ENCODE measurements at regions not wholly inside any gene's neighbourhood (a gene's known extent, or its start where the extent isn't known, plus 50 kb on each side); places are given as distances from the start of the nearest gene placed in this dataset.

DNA sequence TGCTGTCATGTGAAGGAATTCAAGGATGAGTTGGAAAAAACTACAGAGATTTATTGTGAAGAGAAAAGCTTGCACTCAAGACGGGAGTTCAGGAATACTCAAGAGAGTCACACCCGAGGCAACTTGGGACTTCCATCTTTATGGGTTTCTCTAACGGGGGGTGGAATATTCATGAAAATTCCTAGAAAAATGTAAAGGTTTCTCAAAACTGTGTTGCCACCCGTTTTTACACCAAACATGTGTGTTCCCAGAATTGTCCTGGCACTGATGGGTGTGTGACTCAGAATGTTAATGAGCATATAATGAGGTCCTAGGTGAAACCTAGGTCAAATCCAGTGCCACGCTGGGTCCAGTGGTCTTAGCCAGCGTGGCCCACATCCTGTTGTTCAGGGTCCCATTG, 381.5 kb downstream of the CDH26 start:
- no peaks in the 10 kb centered on the region for H3K36me3 ChIP-seq (ENCODE audit: control insufficient read depth, insufficient read depth, low read length)
- no peak overlapping the region for H3K4me3 ChIP-seq (ENCODE audit: insufficient read depth, low read depth, low read length, poor library complexity, severe bottlenecking)
- no peaks in the 10 kb centered on the region for H3K27me3 ChIP-seq (replicated peaks; ENCODE audit: control insufficient read depth, insufficient read depth, low read length, poor library complexity, severe bottlenecking)
- DNase-seq = no peak
- H3K9me3 ChIP-seq (ENCODE audit: control insufficient read depth, low read length) = no peaks in the 10 kb centered on the region
- no peaks in the 10 kb centered on the region for H3K4me1 ChIP-seq (ENCODE audit: control insufficient read depth, insufficient read depth, low read length, poor library complexity, severe bottlenecking)
- no peak overlapping the region for H3K27ac ChIP-seq (ENCODE audit: insufficient read depth, low read length, poor library complexity, severe bottlenecking)

DNA sequence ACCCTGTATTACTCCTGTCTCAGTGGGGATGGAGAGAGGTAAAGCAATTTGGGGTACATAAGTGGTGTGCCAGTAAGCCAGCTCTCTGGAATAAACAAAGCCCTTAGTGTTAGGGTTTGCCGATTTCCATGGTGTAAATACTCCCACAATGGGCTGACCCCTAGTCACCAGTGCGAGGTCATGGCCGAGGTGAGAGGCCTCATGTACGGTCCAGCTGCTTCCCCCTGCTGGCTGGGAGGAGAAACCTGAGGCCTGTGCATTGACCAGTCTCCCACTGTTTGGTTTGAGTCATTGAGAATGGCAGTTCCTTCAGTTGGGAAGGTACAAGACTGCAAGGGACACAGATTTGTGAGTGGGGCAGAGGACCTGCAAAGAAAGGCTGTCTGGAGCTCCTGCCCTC, 382.0 kb downstream of the CDH26 start:
- H3K36me3 ChIP-seq (ENCODE audit: control insufficient read depth, insufficient read depth, low read length) = no peaks in the 10 kb centered on the region
- no peak overlapping the region for H3K4me3 ChIP-seq (ENCODE audit: insufficient read depth, low read depth, low read length, poor library complexity, severe bottlenecking)
- H3K9me3 ChIP-seq (ENCODE audit: control insufficient read depth, low read length) = no peaks in the 10 kb centered on the region
- H3K27ac ChIP-seq (ENCODE audit: insufficient read depth, low read length, poor library complexity, severe bottlenecking) = no peak overlapping the region
- H3K27me3 ChIP-seq (replicated peaks; ENCODE audit: control insufficient read depth, insufficient read depth, low read length, poor library complexity, severe bottlenecking) = no peaks in the 10 kb centered on the region
- no peaks in the 10 kb centered on the region for H3K4me1 ChIP-seq (ENCODE audit: control insufficient read depth, insufficient read depth, low read length, poor library complexity, severe bottlenecking)
- DNase-seq = no peak

DNA sequence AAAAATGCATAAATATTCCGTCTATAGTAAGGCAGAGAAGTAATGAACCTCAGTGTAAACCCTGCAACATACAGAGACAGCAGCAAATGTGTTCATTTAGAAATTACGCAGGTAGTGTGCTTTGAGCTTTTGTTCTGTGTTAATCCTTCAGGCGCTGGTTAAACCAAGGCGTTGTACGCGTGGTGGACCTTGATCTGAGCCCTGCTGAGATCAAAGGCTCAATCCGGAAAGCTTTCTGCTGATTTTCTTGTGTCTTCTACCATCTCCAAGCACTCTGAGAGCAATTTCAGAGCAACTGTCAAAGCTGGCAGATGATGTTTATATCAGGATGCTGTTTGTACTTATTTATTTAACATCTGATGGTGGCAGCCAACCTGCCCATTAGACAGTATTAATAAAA, 382.8 kb downstream of the CDH26 start:
- no peaks in the 10 kb centered on the region for H3K4me1 ChIP-seq (ENCODE audit: control insufficient read depth, insufficient read depth, low read length, poor library complexity, severe bottlenecking)
- no peak overlapping the region for H3K4me3 ChIP-seq (ENCODE audit: insufficient read depth, low read depth, low read length, poor library complexity, severe bottlenecking)
- H3K27me3 ChIP-seq (replicated peaks; ENCODE audit: control insufficient read depth, insufficient read depth, low read length, poor library complexity, severe bottlenecking) = no peaks in the 10 kb centered on the region
- H3K27ac ChIP-seq (ENCODE audit: insufficient read depth, low read length, poor library complexity, severe bottlenecking) = no peak overlapping the region
- no peak for DNase-seq
- no peaks in the 10 kb centered on the region for H3K36me3 ChIP-seq (ENCODE audit: control insufficient read depth, insufficient read depth, low read length)
- H3K9me3 ChIP-seq (ENCODE audit: control insufficient read depth, low read length) = no peaks in the 10 kb centered on the region

DNA sequence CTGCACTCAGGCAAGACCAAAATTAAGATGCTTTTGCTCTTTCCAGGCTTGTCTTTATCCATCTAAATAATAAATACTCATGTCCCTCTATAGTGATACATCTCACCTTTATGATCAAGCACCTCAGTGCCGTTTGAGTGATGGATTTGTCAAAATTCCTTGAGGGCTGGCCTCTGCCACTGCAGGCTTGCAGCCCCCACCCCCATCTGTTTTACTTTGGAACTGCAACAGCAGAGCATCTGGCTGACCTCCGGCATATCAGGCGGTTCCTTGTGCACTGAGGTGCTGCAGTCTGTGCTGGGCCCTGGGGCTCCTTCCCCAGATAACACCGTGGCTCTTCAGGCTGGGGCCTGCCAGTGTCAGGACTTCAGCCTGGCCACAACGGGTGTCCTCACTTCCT, 386.9 kb downstream of the CDH26 start:
- Histone ChIP-seq H3K27ac (ENCODE audit: insufficient read depth, low read length, poor library complexity, severe bottlenecking) (no peak overlapping the region), H3K4me1 (ENCODE audit: control insufficient read depth, insufficient read depth, low read length, poor library complexity, severe bottlenecking) (no peaks in the 10 kb centered on the region), H3K9me3 (ENCODE audit: control insufficient read depth, low read length) (no peaks in the 10 kb centered on the region), H3K36me3 (ENCODE audit: control insufficient read depth, insufficient read depth, low read length) (no peaks in the 10 kb centered on the region), H3K4me3 (ENCODE audit: insufficient read depth, low read depth, low read length, poor library complexity, severe bottlenecking) (no peak overlapping the region), H3K27me3 (replicated peaks; ENCODE audit: control insufficient read depth, insufficient read depth, low read length, poor library complexity, severe bottlenecking) (no peaks in the 10 kb centered on the region)
- no peak for DNase-seq

DNA sequence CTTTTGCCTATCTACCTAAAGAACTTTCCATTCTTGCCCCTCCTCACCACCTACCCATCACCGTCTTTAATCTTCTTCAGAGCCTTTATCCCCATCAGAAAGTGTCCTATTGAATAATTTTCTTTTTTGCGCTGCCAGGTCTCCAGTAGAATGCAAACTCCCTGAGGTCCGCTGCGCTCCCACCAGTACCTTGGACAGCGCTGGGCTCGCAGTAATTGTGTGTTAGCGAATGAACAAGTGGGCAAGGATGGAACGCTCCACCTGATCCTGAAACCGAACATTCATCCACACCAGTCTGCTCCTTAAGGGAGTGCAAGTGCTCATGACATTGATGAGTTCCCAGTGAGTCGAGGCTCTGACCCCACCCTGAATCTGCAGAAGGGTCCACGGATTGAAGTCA, 391.2 kb downstream of the CDH26 start:
- no peaks in the 10 kb centered on the region for H3K4me1 ChIP-seq (ENCODE audit: control insufficient read depth, insufficient read depth, low read length, poor library complexity, severe bottlenecking)
- H3K27ac ChIP-seq (ENCODE audit: insufficient read depth, low read length, poor library complexity, severe bottlenecking) = no peak overlapping the region
- no peaks in the 10 kb centered on the region for H3K27me3 ChIP-seq (replicated peaks; ENCODE audit: control insufficient read depth, insufficient read depth, low read length, poor library complexity, severe bottlenecking)
- H3K9me3 ChIP-seq (ENCODE audit: control insufficient read depth, low read length) = no peaks in the 10 kb centered on the region
- no peaks in the 10 kb centered on the region for H3K36me3 ChIP-seq (ENCODE audit: control insufficient read depth, insufficient read depth, low read length)
- DNase-seq = no peak
- H3K4me3 ChIP-seq (ENCODE audit: insufficient read depth, low read depth, low read length, poor library complexity, severe bottlenecking) = no peak overlapping the region

DNA sequence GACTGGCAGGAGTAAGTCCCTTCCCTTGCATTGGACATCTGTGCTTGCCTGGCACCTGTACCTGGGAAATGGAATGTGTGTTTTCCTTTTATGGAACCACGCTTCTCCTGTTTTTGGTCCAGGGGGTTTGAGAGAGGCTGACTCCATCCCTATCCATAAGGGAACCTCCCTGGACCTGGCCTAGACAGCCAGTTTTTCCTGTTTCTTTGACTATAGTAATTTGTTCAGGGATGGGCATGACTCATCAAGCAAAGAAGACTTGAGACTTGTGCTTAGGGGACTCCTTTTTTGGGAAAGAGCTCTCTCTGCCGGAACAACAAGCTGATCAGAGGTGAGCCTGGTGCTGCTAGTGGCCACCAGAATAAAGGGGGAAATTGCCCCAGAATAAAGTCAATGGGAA, 393.8 kb downstream of the CDH26 start:
- no peak for DNase-seq
- Histone ChIP-seq H3K36me3 (ENCODE audit: control insufficient read depth, insufficient read depth, low read length) (no peaks in the 10 kb centered on the region), H3K27ac (ENCODE audit: insufficient read depth, low read length, poor library complexity, severe bottlenecking) (no peak overlapping the region), H3K27me3 (replicated peaks; ENCODE audit: control insufficient read depth, insufficient read depth, low read length, poor library complexity, severe bottlenecking) (no peaks in the 10 kb centered on the region), H3K9me3 (ENCODE audit: control insufficient read depth, low read length) (no peaks in the 10 kb centered on the region), H3K4me1 (ENCODE audit: control insufficient read depth, insufficient read depth, low read length, poor library complexity, severe bottlenecking) (no peaks in the 10 kb centered on the region), H3K4me3 (ENCODE audit: insufficient read depth, low read depth, low read length, poor library complexity, severe bottlenecking) (no peak overlapping the region)

DNA sequence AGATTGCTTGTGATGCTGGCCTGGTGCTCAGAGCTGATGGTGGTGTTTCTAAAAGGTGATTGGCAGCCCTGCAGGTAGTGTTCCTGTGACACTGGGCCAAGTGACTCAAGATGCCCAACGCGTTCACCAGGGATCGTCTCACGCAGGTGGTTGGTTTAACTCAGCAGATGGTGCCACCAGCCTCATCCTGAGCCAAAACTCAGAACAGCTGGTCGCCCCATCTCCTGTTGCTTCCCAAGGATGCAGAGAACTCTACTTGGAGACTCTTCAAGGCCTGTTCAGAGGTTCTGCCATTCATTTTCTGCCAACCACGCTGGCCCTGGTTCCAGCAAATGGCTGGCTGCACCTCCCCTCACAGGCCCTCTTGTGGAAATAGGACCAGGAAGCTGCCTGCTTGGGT, 394.4 kb downstream of the CDH26 start:
- no peaks in the 10 kb centered on the region for H3K36me3 ChIP-seq (ENCODE audit: control insufficient read depth, insufficient read depth, low read length)
- H3K27me3 ChIP-seq (replicated peaks; ENCODE audit: control insufficient read depth, insufficient read depth, low read length, poor library complexity, severe bottlenecking) = no peaks in the 10 kb centered on the region

DNA sequence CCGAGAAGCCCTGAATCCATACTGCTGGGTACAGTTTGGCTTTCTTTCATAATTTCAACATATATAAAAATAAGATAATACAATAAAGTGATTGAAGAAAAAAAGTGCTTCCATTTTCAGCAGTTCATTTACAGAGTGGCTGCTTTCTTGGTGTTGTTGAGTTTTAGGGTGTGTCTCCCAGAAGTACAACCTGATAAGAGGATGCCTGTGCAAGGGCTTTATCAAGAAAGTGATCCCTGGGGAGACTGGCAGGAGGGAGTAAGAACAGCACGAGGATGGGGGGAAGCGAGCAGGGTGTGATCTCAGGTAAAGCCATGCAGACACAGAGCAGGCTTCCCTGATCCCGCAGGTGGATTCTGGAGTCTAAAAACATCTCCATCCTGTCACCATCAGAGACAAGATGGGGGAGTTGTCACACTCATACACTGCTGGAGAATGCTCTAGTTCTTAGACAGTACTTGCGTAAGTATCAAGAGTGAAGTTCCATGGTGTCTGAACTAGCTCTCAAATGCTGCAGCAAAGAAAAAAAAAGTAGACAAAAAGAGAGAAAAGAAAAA, 395.9 kb downstream of the CDH26 start:
- Histone ChIP-seq H3K27ac (ENCODE audit: insufficient read depth, low read length, poor library complexity, severe bottlenecking) (no peak overlapping the region), H3K4me3 (ENCODE audit: insufficient read depth, low read depth, low read length, poor library complexity, severe bottlenecking) (no peak overlapping the region), H3K36me3 (ENCODE audit: control insufficient read depth, insufficient read depth, low read length) (no peaks in the 10 kb centered on the region), H3K27me3 (replicated peaks; ENCODE audit: control insufficient read depth, insufficient read depth, low read length, poor library complexity, severe bottlenecking) (no peaks in the 10 kb centered on the region), H3K9me3 (ENCODE audit: control insufficient read depth, low read length) (no peaks in the 10 kb centered on the region), H3K4me1 (ENCODE audit: control insufficient read depth, insufficient read depth, low read length, poor library complexity, severe bottlenecking) (no peaks in the 10 kb centered on the region)
- no peak for DNase-seq

More for the DNA sequence above, 394.4 kb downstream of the CDH26 start:
- H3K9me3 ChIP-seq (ENCODE audit: control insufficient read depth, low read length) = no peaks in the 10 kb centered on the region
- H3K4me1 ChIP-seq (ENCODE audit: control insufficient read depth, insufficient read depth, low read length, poor library complexity, severe bottlenecking) = no peaks in the 10 kb centered on the region
- H3K4me3 ChIP-seq (ENCODE audit: insufficient read depth, low read depth, low read length, poor library complexity, severe bottlenecking) = no peak overlapping the region
- no peak for DNase-seq
- no peak overlapping the region for H3K27ac ChIP-seq (ENCODE audit: insufficient read depth, low read length, poor library complexity, severe bottlenecking)

DNA sequence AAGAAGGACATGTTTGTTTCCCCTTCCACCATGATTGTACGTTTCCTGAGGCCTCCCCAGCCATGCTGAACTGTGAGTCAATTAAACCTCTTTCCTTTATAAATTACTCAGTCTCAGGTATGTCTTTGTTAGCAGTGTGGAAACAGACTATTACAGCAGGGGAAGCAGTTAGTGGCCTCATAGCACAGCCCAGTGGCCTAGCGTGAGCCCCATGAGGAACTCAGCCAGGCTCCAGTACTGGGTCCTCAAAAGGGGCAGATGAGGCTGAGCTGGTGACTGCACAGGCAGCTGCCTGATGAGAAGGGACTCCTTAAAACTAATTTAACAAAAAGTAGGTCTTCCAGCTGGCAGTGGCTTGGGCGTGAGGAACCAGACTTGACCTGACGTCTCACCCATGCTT, 399.9 kb downstream of the CDH26 start:
- Histone ChIP-seq H3K9me3 (ENCODE audit: control insufficient read depth, low read length) (no peaks in the 10 kb centered on the region), H3K4me1 (ENCODE audit: control insufficient read depth, insufficient read depth, low read length, poor library complexity, severe bottlenecking) (no peaks in the 10 kb centered on the region), H3K27ac (ENCODE audit: insufficient read depth, low read length, poor library complexity, severe bottlenecking) (no peak overlapping the region), H3K27me3 (replicated peaks; ENCODE audit: control insufficient read depth, insufficient read depth, low read length, poor library complexity, severe bottlenecking) (no peaks in the 10 kb centered on the region), H3K4me3 (ENCODE audit: insufficient read depth, low read depth, low read length, poor library complexity, severe bottlenecking) (no peak overlapping the region), H3K36me3 (ENCODE audit: control insufficient read depth, insufficient read depth, low read length) (no peaks in the 10 kb centered on the region)
- DNase-seq = no peak

DNA sequence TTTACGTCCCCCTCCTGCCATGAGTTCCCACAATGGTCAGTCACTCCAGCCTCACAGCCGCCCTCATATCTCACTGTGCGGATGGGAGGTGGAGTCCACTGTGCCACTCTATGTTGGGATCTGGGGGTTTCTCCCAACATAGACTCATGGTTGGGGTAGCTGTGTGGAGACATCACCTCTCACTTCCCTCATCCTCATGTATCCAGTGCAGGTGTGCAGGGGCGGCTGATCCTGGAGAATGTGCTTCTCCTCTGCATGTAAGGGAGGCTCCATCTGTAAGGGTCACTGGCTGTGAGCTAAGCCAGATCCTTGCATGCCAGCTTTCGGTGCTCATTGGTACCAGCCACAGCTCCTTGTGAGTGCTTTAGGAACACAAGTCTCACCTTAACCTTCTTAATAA, 400.8 kb downstream of the CDH26 start:
- Histone ChIP-seq H3K4me3 (ENCODE audit: insufficient read depth, low read depth, low read length, poor library complexity, severe bottlenecking) (no peak overlapping the region), H3K9me3 (ENCODE audit: control insufficient read depth, low read length) (no peaks in the 10 kb centered on the region), H3K27me3 (replicated peaks; ENCODE audit: control insufficient read depth, insufficient read depth, low read length, poor library complexity, severe bottlenecking) (no peaks in the 10 kb centered on the region), H3K4me1 (ENCODE audit: control insufficient read depth, insufficient read depth, low read length, poor library complexity, severe bottlenecking) (no peaks in the 10 kb centered on the region), H3K27ac (ENCODE audit: insufficient read depth, low read length, poor library complexity, severe bottlenecking) (no peak overlapping the region), H3K36me3 (ENCODE audit: control insufficient read depth, insufficient read depth, low read length) (no peaks in the 10 kb centered on the region)
- no peak for DNase-seq

All from effector memory CD4-positive, alpha-beta T cell (primary cell).